NCI-H2081 treated with DMSO at 0.1 percent for 48 hours (cell line): ENCODE measurements at regions not wholly inside any gene's neighbourhood (a gene's known extent, or its start where the extent isn't known, plus 50 kb on each side); places are given as distances from the start of the nearest gene placed in this dataset.
"Not testable (repeated sequence)": the region's sequence is repeated elsewhere in the genome, so short reads cannot be mapped to it uniquely, and the experiment has no call there.

ENCODE experiments used
- DNase-seq: peaks from one replicate; lab custom pipeline; 2025; lab: John Stamatoyannopoulos, UW

DNA sequence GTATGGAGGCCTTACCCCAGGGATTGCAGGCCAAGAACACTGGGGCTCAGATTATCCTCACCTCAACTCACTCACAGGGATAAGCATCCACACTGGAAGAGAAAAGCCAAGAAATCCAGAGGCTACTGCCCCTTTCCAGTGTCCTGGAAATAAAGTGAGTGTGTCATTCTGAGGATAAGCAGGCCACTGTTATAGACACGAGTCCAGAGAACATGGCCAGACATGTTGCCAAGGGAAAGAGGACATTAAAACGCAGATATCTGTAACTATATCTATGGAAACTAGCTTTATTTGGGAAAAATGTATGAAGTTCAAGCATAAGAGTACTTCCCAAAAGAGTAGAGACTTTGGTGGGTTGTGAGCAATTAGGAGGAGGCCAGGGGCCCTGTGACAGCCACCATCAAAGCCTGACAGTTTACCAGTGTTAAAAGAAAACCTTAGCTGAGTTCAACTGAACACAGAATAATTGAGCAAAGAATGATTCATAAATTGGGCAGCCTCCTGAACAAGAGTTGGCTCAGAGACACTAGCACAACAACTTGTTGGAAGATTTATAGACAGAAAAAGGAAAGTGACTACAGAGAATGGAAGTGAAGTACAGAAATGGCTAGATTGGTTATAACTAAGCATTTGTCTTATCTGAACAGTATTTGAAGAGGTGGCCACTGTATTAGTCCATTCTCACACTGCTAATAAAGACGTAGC, 1222.2 kb downstream of the STIM2 start:
- DNase-seq: no peak

DNA sequence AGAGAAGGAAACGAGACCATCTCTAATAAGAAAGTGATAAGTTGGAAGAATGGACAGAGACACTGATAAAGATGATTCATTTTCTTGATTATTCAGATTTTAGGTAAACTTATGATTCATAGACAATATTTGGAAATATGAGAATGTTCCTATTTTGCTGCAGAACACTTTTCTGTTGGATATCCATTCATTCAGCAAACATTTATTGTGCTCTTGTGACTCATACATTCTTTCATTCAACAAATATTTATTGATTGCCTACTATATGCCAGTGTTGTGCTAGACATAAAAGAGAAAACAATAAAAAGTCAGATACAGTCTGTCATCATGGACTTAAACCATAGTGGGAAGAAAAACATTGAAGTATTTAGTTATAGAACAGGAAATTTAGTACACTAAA, 1232.0 kb downstream of the STIM2 start:
- DNase-seq: no peak

DNA sequence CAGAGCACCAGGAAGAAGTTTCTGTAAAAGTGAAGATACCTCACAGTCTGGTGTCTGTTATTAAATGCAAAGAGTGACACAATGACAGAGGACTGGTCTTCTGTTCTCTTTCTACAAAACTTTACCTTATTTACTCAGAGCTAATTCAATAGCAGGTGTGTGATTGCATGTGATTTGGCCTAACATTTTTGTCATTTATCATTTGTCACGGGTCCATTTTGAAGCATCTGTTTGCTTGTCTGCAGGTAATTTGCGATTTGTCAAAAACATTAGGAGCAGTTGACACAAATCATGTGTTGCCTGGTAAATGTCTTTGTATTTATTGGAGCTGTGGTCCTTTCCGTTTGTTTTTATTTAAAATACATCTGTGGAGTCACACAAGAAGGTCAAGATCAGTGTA, 1232.4 kb downstream of the STIM2 start:
- DNase-seq: peak; percentile 60

DNA sequence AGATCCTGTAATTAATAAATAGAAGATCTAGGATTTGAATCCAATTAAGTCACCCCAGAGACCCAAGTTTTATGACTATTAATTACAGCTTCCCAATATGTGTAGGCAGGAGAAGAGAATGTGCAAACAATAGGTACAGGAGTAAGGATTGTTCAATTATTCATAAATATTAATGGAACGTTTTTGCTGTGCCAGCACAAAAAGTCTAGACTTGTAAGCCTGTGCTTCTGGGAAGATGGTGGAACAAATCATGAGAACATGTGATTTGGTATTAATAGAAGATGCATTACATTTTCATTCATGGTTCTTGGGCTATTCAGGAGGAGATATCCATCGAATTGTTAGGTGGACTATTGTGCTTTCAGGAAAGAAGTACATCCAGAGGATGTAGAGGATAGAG, 1240.9 kb downstream of the STIM2 start:
- no peak for DNase-seq

DNA sequence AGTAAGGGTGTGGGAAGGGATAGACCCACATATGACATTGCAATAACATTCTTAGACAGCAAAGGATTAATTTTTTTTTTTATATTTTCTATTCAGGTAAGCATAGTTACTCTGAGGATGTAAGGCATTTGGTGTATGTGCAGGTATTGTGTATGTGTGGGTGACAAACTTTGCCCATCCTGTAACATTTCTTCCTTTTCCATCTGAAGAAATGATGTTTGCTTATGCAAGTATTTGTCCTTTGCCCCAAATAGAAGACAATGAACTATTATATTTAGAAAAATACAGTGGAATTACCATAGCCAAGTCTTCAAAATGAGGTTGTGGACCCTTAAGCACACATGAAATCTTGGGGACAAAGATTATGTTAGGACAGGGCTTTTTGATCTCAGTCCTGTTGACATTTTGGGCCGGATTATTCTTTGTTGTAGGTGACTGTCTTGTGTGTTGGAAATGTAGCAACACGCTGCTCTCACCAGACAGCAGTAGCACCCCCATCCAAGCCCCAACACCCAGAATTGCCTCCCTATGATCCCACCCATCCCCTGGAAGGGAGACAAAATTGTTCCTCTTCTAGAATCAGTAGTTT, 1244.7 kb downstream of the STIM2 start:
- no peak for DNase-seq

DNA sequence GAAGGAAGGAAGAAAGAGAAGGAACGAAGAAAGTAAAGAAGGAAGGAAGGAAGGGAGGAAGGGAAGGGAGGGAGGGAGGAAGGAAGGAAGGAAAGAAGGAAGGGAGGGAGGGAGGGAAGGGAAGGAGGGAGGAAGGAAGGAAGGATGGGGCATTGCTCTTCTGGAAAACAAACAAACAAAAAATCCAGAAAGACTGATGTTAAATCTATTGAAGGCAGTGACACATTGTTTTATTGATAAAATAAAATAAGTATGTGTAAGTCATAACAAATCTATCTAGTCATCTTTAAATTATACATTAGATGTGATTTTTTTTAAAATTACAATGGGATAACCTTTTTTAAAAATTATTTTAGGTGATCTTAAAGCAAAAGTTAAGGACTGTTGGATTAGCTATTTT, 1245.5 kb downstream of the STIM2 start:
- no peak for DNase-seq

DNA sequence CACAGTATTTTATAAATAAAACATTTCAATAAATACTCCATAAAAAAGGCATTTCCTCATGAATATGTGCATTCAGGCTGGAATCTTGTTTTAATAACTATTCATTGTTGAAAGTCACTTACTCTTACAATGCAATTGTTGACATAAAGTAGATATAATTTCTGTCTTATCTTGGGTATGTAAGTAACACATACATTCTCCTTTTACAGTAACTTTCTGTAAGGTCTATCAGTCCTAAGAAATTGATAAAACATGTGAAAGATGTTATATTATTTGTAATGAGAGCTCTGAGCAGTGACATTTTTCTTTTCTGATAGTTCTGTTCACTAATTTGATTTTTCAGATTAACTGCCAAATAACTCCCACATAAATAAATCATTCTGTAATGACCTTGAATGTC, 1249.2 kb downstream of the STIM2 start:
- no peak for DNase-seq

DNA sequence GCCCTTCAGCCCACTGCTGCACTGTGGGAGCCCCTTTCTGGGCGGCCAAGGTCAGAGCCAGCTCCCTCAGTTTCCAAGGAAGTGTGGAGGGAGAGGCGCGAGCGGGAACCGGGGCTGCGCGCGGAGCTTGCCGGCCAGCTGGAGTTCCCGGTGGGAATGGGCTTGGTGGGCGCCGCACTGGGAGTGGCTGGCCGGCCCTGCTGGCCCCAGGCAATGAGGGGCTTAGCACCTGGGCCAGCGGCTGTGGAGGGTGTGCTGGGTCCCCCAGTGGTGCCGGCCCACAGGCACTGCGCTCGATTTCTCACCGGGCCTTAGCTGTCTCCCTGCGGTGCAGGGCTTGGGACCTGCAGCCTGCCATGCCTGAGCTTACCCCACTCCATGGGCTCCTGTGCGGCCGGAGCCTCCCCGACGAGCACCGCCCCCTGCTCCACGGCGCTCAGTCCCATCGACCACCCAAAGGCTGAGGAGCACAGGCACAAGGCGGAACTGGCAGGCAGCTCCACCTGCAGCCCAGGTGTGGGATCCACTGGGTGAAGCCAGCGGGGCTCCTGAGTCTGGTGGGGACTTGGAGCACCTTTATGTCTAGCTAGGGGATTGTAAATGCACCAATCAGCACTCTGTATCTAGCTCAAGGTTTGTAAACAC, 1252.2 kb downstream of the STIM2 start:
- not testable (repeated sequence) for DNase-seq

DNA sequence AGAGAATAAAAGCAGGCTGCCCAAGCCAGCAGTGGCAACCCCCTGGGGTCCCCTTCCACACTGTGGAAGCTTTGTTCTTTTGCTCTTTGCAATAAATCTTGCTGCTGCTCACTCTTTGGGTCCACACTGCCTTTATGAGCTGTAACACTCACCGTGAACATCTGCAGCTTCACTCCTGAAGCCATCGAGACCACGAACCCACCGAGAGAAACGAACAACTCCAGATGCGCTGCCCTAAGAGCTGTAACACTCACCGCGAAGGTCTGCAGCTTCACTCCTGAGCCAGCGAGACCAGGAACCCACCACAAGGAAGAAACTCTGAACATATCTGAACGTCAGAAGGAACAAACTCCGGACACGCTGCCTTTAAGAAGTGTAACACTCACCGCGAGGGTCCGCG, 1252.9 kb downstream of the STIM2 start:
- not testable (repeated sequence) for DNase-seq

DNA sequence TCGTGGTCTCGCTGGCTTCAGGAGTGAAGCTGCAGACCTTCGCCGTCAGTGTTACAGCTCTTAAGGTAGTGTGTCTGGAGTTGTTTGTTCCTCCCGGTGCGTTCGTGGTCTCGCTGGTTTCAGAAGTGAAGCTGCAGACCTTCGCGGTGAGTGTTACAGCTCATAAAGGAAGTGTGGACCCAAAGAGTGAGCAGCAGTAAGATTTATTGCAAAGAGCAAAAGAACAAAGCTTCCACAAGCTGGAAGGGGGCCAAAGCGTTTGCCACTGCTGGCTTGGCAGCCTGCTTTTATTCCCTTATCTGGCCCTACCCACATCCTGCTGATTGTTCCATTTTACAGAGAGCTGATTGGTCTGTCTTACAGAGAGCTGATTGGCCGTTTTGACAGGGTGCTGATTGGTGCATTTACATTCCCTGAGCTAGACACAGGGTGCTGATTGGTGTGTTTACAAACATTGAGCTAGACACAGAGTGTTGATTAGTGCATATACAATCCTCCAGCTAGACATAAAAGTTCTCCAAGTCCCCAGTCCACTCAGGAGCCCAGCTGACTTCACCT, 1256.0 kb downstream of the STIM2 start:
- DNase-seq: not testable (repeated sequence)

DNA sequence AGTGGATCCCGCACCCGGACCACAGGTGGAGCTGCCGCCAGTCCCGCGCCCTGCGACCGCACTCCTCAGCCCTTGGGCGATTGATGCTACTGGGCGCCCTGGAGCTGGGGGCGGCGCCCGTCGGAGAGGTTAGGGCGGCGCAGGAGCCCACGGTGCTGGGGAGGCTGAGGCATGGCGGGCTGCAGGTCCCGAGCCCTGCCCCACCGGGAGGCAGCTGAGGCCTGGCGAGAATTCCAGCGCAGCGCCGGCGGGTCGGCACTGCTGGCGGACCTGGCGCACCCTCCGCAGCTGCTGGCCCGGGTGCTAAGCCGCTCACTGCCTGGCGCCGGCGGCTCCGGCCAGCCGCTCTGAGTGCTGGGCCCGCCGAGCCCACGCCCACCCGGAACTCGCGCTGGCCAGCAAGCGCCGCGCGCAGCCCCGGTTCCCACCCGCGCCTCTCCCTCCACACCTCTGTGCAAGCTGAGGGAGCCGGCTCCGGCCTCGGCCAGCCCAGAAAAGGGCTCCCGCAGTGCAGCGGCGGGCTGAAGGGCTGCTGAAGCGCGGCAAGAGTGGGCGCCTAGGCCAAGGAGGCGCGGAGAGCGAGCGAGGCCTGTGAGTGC, 1256.5 kb downstream of the STIM2 start:
- DNase-seq: no peak

DNA sequence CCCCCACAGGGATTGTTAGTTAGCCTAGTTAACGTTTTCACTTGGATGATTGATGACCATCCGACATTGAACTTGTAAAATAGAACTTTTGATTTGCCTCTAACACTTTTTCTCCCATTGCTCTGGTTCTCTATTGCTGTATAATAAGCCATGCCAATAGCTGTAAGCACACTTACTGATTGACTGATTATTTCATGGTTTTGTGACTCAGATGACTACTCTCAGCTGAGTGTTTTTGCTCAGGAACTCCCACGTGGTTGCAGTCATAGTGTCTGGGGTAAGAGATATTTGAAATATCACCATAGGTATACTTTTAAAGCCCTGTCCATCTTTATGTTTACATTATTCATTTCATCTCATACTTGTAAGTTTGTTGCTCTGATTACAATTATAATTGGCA, 1285.5 kb downstream of the STIM2 start:
- DNase-seq: no peak

DNA sequence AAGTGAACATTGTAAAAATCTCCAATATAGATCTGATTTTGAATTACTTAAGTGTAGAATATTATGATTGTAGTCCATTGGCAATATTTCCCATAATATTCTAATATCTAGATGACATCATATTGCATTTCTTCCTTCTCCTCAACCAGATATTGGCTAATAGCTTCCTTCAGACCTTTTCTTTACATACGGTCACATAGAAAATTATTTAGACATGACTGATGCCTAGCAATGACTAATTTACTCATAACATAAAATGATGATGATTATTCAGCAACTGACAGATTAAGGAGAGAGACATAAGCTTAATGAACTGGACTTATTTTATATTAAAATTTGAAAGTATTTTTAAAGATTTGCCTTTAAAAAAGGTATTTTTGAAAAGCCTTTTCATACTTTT, 1287.6 kb downstream of the STIM2 start:
- DNase-seq: no peak

DNA sequence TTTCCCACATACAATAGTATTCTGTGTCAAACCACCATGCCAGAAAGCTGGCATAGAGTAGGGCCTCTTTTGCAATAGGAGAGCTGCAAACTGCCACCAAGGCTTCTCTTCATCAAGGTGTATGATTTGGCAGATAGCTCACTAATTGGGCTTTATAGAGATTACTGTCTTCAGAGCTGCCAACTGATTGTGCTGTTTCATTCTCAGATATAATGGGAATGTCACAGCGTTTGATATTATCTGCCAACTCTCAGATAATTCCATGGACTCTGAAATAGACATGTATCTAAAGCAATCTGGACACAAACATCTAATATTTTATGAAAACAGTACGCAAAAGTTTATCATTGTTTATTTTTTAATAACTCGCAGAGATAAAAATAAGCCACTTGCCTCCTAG, 1289.1 kb downstream of the STIM2 start:
- DNase-seq: no peak

DNA sequence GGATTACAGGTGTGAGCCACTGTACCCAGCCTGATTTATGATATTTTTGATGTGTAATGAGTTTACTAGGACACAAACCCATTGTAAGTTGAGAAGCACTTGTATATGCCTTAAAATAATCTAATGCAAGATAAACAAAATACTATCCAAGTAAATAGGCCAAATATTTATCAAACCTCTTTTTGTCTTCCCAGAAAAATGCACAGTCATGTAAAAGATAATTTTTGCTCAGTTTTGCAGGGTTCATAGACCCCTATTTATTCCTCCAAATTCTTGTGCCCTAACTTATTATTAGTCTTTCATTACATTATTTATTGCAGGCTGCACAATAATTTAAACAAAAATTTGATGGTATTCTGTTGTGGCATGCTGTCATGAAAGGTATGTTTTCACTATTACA, 1290.7 kb downstream of the STIM2 start:
- no peak for DNase-seq

DNA sequence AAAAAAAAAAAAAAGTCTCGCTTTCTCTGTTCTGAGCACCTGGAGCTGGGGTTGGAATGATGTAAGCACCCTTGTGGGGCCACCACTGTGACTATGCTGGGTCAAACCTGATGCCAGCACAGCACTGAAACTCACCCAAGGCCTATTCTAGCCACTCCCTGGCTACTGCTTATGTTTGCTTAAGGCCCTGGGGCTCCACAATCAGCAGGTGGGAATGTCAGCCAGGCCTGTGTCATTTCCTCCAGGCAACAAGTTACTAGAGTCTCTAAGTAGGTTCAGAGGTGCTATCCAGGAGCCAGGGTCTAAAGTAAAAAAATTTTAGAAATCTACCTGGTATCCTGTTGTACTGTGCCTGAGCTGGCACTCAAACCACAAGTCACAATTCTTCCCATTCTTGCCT, 1306.8 kb downstream of the STIM2 start:
- DNase-seq: no peak

DNA sequence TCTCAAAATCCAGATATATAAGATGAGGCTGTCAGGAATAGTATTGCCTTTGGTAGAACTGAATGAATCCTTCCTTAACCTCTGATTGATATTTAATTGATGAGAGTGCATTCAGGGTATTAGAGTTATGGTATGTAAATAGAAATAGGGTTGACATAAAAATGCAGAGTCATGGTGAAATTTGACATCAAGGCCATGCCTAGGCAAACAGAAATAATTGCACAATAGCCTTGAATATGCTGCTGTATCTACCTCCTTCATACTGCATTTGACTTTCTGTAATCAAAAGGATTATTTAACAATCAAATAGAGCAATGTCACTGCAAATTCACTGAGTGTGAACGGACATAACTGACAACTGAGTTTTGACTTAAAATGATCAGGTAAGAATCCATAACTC, 1316.3 kb downstream of the STIM2 start:
- no peak for DNase-seq

DNA sequence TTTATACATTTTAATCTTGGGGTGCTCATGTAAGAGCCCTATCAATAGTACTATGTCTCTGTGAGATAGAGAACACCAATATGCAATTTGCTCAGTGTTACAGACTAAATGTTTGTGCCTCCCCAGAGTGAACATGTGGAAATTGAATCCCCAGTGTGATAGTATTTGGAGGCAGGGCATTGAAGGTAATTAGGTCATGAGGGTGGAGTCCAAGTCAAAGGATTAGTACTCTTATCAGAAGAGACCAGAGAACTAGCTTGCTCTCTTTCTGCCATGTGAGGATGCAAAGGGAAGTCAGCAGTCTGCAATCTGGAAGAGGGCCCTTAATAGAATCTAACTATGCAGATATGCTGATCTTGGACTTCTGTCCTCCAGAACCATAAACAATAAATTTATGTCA, 1317.0 kb downstream of the STIM2 start:
- DNase-seq: no peak

DNA sequence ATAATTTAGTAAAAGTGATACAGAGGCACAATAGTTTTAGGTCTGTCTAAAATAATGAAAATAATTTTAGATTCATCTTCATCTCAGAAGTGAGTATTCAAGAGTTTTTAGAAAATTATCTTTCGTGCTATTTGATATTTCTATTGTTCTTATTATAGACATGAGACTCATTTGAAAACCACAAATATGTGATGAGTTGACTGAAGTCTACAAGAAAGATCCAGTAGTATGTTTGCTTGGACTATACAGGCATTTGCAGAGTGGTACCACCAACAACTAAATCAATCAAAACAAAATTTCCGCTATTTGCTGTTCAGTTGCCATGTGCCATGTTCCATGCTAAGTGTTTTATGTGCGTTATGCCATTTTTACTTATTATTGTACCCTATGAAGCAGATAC, 1318.5 kb downstream of the STIM2 start:
- no peak for DNase-seq

DNA sequence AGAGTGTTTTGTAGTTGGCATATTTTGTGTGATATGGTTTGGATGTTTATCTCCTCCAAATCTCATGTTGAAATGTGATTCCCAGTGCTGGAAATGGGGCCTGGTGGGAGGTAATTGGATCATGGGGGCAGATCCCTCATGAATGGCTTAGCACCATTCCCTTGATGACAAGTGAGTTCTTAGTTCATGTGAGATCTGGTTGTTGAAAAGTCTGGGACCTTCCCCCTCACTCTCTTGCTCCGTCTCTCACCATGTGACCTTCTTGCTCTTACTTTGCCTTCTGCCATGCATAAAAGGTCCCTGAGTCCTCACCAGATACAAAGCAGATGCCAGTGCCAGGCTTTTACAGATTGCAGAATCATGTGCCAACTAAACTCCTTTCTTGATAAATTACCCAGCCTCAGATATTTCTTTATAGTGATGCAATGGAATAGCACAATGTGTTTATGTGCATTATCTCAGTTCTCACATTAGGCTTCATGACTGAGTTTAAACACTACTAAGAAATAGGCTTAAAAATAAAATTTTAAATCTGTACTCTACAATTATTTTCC, 1348.8 kb downstream of the STIM2 start:
- DNase-seq: no peak

DNA sequence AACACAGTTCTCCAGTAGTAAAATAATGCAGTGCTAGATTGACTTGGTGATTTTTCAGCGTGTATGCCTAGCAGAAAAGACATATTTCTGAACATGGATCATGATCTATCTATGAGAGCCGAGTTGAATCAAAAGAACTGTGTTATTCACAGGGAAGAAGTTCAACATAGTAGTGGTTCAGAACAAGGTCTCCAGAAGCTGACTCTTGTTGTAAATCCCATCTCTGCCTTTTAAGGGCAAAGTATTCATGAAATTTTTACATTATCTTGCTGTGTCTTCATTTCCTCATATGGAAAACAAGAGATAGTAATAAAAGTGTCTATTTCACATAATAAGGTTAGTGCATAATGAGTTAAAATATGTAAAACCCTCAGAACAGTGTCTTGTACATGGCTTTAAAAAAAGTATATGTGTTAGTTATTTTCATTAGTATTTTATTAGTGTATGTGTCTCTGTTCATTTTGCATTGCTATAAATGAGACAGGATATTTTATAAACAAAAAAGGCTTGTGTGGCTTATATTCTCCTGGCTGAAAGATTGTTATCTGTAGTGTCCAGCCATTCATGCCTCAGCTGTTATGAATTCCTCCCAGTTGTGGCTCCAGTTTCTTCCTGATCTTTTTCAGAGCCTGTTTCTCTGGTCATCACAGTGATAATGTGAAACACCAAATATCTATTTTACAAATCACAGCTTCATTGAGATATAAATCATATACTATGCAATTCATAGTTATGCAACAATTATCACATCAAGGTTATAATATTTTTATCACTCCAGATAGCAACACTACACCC, 1351.2 kb downstream of the STIM2 start:
- no peak for DNase-seq

DNA sequence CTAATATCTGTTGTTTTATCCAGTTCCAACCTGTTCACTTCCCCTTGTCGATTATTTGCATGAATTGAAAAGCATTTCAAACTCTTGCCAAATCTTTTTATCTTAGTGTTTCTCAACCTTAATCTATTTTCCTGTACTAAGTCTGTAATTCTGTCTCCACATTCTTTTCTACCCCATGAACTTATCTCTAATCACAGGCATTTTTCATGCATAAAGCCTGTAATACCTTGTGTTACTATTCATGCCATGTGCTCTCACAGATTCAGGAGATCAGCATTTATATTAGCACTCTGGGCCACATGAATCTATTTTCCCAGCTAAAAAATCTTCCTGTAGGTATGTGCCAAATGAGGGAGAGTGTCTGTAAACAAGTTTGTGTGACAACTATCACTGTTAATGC, 1360.9 kb downstream of the STIM2 start:
- DNase-seq: no peak
